ENCODE measurements at regions not wholly inside any gene's neighbourhood (a gene's known extent, or its start where the extent isn't known, plus 50 kb on each side); places are given as distances from the start of the nearest gene placed in this dataset.

GRCh38 chr2:59604123-59604522 is 949.3 kb downstream of the BCL11A start:
- Histone ChIP-seq H3K79me1 (ENCODE audit: low read depth, low read length) (no peaks in the 10 kb centered on the region), H3K23ac (ENCODE audit: insufficient read length) (no peak overlapping the region), H3K14ac (ENCODE audit: insufficient read length) (no peak overlapping the region), H3K4ac (replicated peaks; ENCODE audit: insufficient read length, low read depth, low read length) (no peak overlapping the region), H2BK20ac (ENCODE audit: low read length) (no peak overlapping the region), H3K4me2 (ENCODE audit: insufficient read depth in 1 of 2, low read depth in 2 of 2, low read length in 2 of 2) (no peak overlapping the region), H2AFZ (ENCODE audit: low read length) (no peak overlapping the region), H2AK5ac (ENCODE audit: low read depth, low read length) (no peak overlapping the region), H4K91ac (replicated peaks; ENCODE audit: insufficient read length, low read length) (no peak overlapping the region), H3K9me3 (ENCODE audit: insufficient read depth in 2 of 2, low read depth in 1 of 2, low read length in 1 of 2) (no peaks in the 10 kb centered on the region; a peak in 1 of 4 replicates), H4K20me1 (replicated peaks in 1 of 2; ENCODE audit: control insufficient read depth in 1 of 2, insufficient read depth in 2 of 2, low read length in 2 of 2) (no peaks in the 10 kb centered on the region), H3K23me2 (ENCODE audit: low read depth, low read length) (no peaks in the 10 kb centered on the region), H3K18ac (ENCODE audit: extremely low read depth, low read length) (no peak overlapping the region), H2BK120ac (replicated peaks; ENCODE audit: low read depth, low read length) (no peak overlapping the region), H3K27ac (ENCODE audit: low read depth, low read length) (no peak overlapping the region), H3K36me3 (ENCODE audit: control insufficient read depth in 2 of 4, insufficient read depth in 4 of 4, low read length in 3 of 4) (no peaks in the 10 kb centered on the region), H4K5ac (ENCODE audit: insufficient read length, low read depth, low read length) (no peak overlapping the region), H3K4me1 (replicated peaks in 1 of 4; ENCODE audit: control insufficient read depth in 3 of 4, insufficient read depth in 4 of 4, low read length in 3 of 4) (no peaks in the 10 kb centered on the region), H3K79me2 (ENCODE audit: control insufficient read depth in 1 of 2, insufficient read depth in 2 of 2, low read length in 2 of 2) (no peaks in the 10 kb centered on the region), H3K9ac (replicated peaks in 1 of 4; ENCODE audit: extremely low read depth in 1 of 4, low read depth in 3 of 4, low read length in 3 of 4) (no peak overlapping the region), H3K56ac (replicated peaks; ENCODE audit: insufficient read length, low read depth, low read length) (no peak overlapping the region), H2BK12ac (ENCODE audit: low read depth, low read length) (no peak overlapping the region), H2BK15ac (ENCODE audit: low read length) (no peak overlapping the region), H4K8ac (ENCODE audit: extremely low read depth, insufficient read depth, low read length) (no peak overlapping the region), H3K4me3 (ENCODE audit: extremely low read depth in 1 of 4, insufficient read depth in 2 of 4, low read depth in 3 of 4, low read length in 4 of 4) (no peak overlapping the region), H2BK5ac (ENCODE audit: low read depth, low read length) (no peak overlapping the region), H3K27me3 (replicated peaks in 1 of 4; ENCODE audit: control insufficient read depth in 3 of 4, extremely low read depth in 1 of 4, insufficient read depth in 3 of 4, low read length in 3 of 4) (no peaks in the 10 kb centered on the region)
- 95% methylated on average over 1 of the region's 1 CpG; no CpG with 5 or more reads in 1 of the 2 experiments for WGBS, 2 experiments (ENCODE audit: extremely low coverage in 1 of 2, insufficient coverage in 1 of 2, insufficient read length in 1 of 2, insufficient replicate concordance in 2 of 2, low coverage in 1 of 2, low lambda C conversion rate in 2 of 2, missing lambda C conversion rate in 1 of 2)
- FAIRE-seq (no peak), DNase-seq (ENCODE audit: low read depth in 1 of 2, low spot score in 2 of 2) (no peak)
- CTCF ChIA-PET (ENCODE audit: partially characterized antibody), result interaction anchor here (1.0 kb wide), 1 partner anchor 16 kb away, joined by 3 read pairs; no protein-coding TSS in a partner anchor
- POLR2A ChIA-PET (ENCODE audit: partially characterized antibody), result no interaction called here
- TF ChIP-seq SP1 (IDR thresholded peaks at IDR 0.05; ENCODE audit: low read depth, low read length) (no peak), GABPA (IDR thresholded peaks at IDR 0.05; ENCODE audit: borderline replicate concordance, insufficient read depth, low read length) (no peak), SRF (IDR thresholded peaks at IDR 0.05; ENCODE audit: low read depth, low read length) (no peak), CBX5 (IDR thresholded peaks at IDR 0.05; ENCODE audit: low read depth, low read length) (no peak), CHD1 (IDR thresholded peaks at IDR 0.05; ENCODE audit: low read depth, low read length) (no peak), JUN (IDR thresholded peaks at IDR 0.05; ENCODE audit: low read depth, low read length) (no peak), BCL11A (IDR thresholded peaks at IDR 0.05; ENCODE audit: low read depth in 2 of 2, low read length in 2 of 2) (no peak), CEBPB (IDR thresholded peaks at IDR 0.05; ENCODE audit: low read depth, low read length) (no peak)
